ENCODE measurements at regions not wholly inside any gene's neighbourhood (a gene's known extent, or its start where the extent isn't known, plus 50 kb on each side); places are given as distances from the start of the nearest gene placed in this dataset.
A peak's percentile ranks its signal among the peaks of the same experiment; 100 is the strongest.
"Not testable (repeated sequence)": the region's sequence is repeated elsewhere in the genome, so short reads cannot be mapped to it uniquely, and the experiment has no call there.

GRCh38 chr5:18240971-18241370 lies 606.7 kb downstream of the TAF11L14 start:
- intact Hi-C loops (cut with DNase I, micrococcal nuclease) = no loop called here
- DNase-seq (no peak), ATAC-seq (no peak)

GRCh38 chr5:18243846-18244245 lies 609.6 kb downstream of the TAF11L14 start:
- no peak for ATAC-seq
- no peak for DNase-seq
- intact Hi-C loops (cut with DNase I, micrococcal nuclease) = no loop called here

- intact Hi-C loops (cut with DNase I, micrococcal nuclease) = no loop called here
- DNase-seq = no peak
- ATAC-seq = no peak
Observed at GRCh38 chr5:18244309-18244708, 610.0 kb downstream of the TAF11L14 start.

- ATAC-seq (no peak), DNase-seq (no peak)
- intact Hi-C loops (cut with DNase I, micrococcal nuclease) = no loop called here
Observed at GRCh38 chr5:18252559-18252958, 618.3 kb downstream of the TAF11L14 start.

GRCh38 chr5:18264126-18264882 lies 630.0 kb downstream of the TAF11L14 start:
- no peak for ATAC-seq
- intact Hi-C loops (cut with DNase I, micrococcal nuclease) = no loop called here
- DNase-seq = no peak

- intact Hi-C loops (cut with DNase I, micrococcal nuclease) = no loop called here
- ATAC-seq (no peak), DNase-seq (no peak)
Observed at GRCh38 chr5:18270635-18271338, 636.5 kb downstream of the TAF11L14 start.

GRCh38 chr5:18276939-18277338 lies 642.7 kb downstream of the TAF11L14 start:
- DNase-seq (no peak), ATAC-seq (no peak)
- intact Hi-C loops (cut with DNase I, micrococcal nuclease) = no loop called here

- intact Hi-C loops (cut with DNase I, micrococcal nuclease) = loop anchor here in 1 of 2 donors (10.0 kb wide), 1 partner anchor 1067 kb away; the partner anchor contains the start of gene BASP1
- no peak for ATAC-seq
- DNase-seq = no peak
Observed at GRCh38 chr5:18281947-18282581, 647.8 kb downstream of the TAF11L14 start.

- DNase-seq = no peak
- intact Hi-C loops (cut with DNase I, micrococcal nuclease) = loop anchor here in 1 of 2 donors (10.0 kb wide), 1 partner anchor 1070 kb away; the partner anchor contains the start of gene BASP1
- no peak for ATAC-seq
Observed at GRCh38 chr5:18285257-18285656, 651.0 kb downstream of the TAF11L14 start.

GRCh38 chr5:18292146-18292545 lies 657.9 kb downstream of the TAF11L14 start:
- ATAC-seq (no peak), DNase-seq (no peak)
- intact Hi-C loops (cut with DNase I, micrococcal nuclease) = no loop called here

- ATAC-seq; intact Hi-C loops (cut with DNase I, micrococcal nuclease): not testable (repeated sequence)
Observed at GRCh38 chr5:18295696-18296095, 661.4 kb downstream of the TAF11L14 start.

GRCh38 chr5:18299166-18299565 lies 664.9 kb downstream of the TAF11L14 start:
- ATAC-seq (no peak), DNase-seq (no peak)

More at GRCh38 chr5:18295696-18296095, 661.4 kb downstream of the TAF11L14 start:
- not testable (repeated sequence) for DNase-seq

GRCh38 chr5:18305288-18305924 lies 671.1 kb downstream of the TAF11L14 start:
- ATAC-seq (peak; percentile 58), DNase-seq (no peak)
- intact Hi-C loops (cut with DNase I, micrococcal nuclease) = no loop called here

More at GRCh38 chr5:18299166-18299565, 664.9 kb downstream of the TAF11L14 start:
- intact Hi-C loops (cut with DNase I, micrococcal nuclease) = no loop called here

- intact Hi-C loops (cut with DNase I, micrococcal nuclease) = loop anchor here (10.0 kb wide), 1 partner anchor 1096 kb away; the partner anchor contains the start of gene BASP1 (in 2 of the 2)
- ATAC-seq (no peak), DNase-seq (no peak)
Observed at GRCh38 chr5:18311266-18311665, 677.0 kb downstream of the TAF11L14 start.

GRCh38 chr5:18312016-18312415 lies 677.8 kb downstream of the TAF11L14 start:
- intact Hi-C loops (cut with DNase I, micrococcal nuclease) = loop anchor here (10.0 kb wide), 1 partner anchor 1097 kb away; the partner anchor contains the start of gene BASP1 (in 2 of the 2)
- ATAC-seq (no peak), DNase-seq (no peak)

GRCh38 chr5:18314192-18314778 lies 680.0 kb downstream of the TAF11L14 start:
- DNase-seq = no peak
- intact Hi-C loops (cut with DNase I, micrococcal nuclease) = loop anchor here (10.0 kb wide), 1 partner anchor 1099 kb away; the partner anchor contains the start of gene BASP1 (in 2 of the 2)
- no peak for ATAC-seq

GRCh38 chr5:18321262-18321942 lies 687.1 kb downstream of the TAF11L14 start:
- intact Hi-C loops (cut with DNase I, micrococcal nuclease) = no loop called here
- ATAC-seq = no peak
- DNase-seq = no peak

- ATAC-seq = no peak
- intact Hi-C loops (cut with DNase I, micrococcal nuclease) = no loop called here
- DNase-seq = no peak
Observed at GRCh38 chr5:18323891-18324290, 689.6 kb downstream of the TAF11L14 start.

Data from left colon (tissue), 2 donors.